RKO (cell line): ENCODE measurements at regions not wholly inside any gene's neighbourhood (a gene's known extent, or its start where the extent isn't known, plus 50 kb on each side); places are given as distances from the start of the nearest gene placed in this dataset.

Experiments
- DNase-seq: peaks from one replicate; pipeline ENCODE4 v3.0.0-alpha.2; 2016; ENCODE audit warnings: low spot score

GRCh38 chr2:234306426-234307173, 190.3 kb downstream of the ARL4C start:
- DNase-seq, result no peak

- no peak for DNase-seq
Measured at GRCh38 chr2:234305846-234306245, 191.0 kb downstream of the ARL4C start.

GRCh38 chr2:234304950-234305349, 191.9 kb downstream of the ARL4C start:
- no peak for DNase-seq

- DNase-seq, result no peak
Measured at GRCh38 chr2:234302664-234302991, 194.3 kb downstream of the ARL4C start.

GRCh38 chr2:234300932-234301823, 195.7 kb downstream of the ARL4C start:
- no peak for DNase-seq

GRCh38 chr2:234300391-234300925, 196.4 kb downstream of the ARL4C start:
- no peak for DNase-seq

GRCh38 chr2:234298918-234299317, 198.0 kb downstream of the ARL4C start:
- no peak for DNase-seq

GRCh38 chr2:234296991-234297390, 199.9 kb downstream of the ARL4C start:
- no peak for DNase-seq

GRCh38 chr2:234293973-234294372, 202.9 kb downstream of the ARL4C start:
- no peak for DNase-seq

GRCh38 chr2:234292962-234293243, 204.0 kb downstream of the ARL4C start:
- DNase-seq, result no peak

GRCh38 chr2:234292205-234292961, 204.5 kb downstream of the ARL4C start:
- DNase-seq, result no peak

GRCh38 chr2:234291765-234292204, 205.1 kb downstream of the ARL4C start:
- DNase-seq, result no peak

GRCh38 chr2:234290671-234291070, 206.2 kb downstream of the ARL4C start:
- DNase-seq, result no peak

- no peak for DNase-seq
Measured at GRCh38 chr2:234289834-234290590, 206.9 kb downstream of the ARL4C start.

GRCh38 chr2:234288974-234289455, 207.9 kb downstream of the ARL4C start:
- peak; percentile 43 for DNase-seq

GRCh38 chr2:234287650-234288049, 209.2 kb downstream of the ARL4C start:
- DNase-seq, result no peak

- DNase-seq, result no peak
Measured at GRCh38 chr2:234286956-234287355, 209.9 kb downstream of the ARL4C start.

GRCh38 chr2:234286118-234286598, 210.7 kb downstream of the ARL4C start:
- no peak for DNase-seq

- no peak for DNase-seq
Measured at GRCh38 chr2:234285541-234285940, 211.3 kb downstream of the ARL4C start.

- no peak for DNase-seq
Measured at GRCh38 chr2:234279637-234280036, 217.2 kb downstream of the ARL4C start.

GRCh38 chr2:234278556-234279255, 218.2 kb downstream of the ARL4C start:
- no peak for DNase-seq
